HepG2 (cell line): ENCODE measurements at regions not wholly inside any gene's neighbourhood (a gene's known extent, or its start where the extent isn't known, plus 50 kb on each side); places are given as distances from the start of the nearest gene placed in this dataset.

Source experiments
- ATAC-seq: fragments of 200-7000 bp; cut with Tn5 transposase; 3 replicates; pipeline ENCODE4 v1.9.1; 2020; ENCODE audit warnings: mild to moderate bottlenecking, moderate library complexity
- BruUV-seq: library from RNA; stranded (reverse); fragments of 400-500 nt; replicated peaks from 2 replicates; lab custom pipeline; 2021; lab: Mats Ljungman, UMichigan
- CTCF ChIA-PET: fragments of 300-600 bp; formaldehyde crosslinking; extraction: SDS; loops from one replicate; lab custom pipeline; 2021; ENCODE audit warnings: low total read pairs, inconsistent platforms, low intra/inter-chr PET ratio; lab: Yijun Ruan, JAX
- POLR2A ChIA-PET: fragments of 350-600 bp; sonication (Branson Sonifier 250); formaldehyde crosslinking; loops from one replicate; lab custom pipeline; 2020; ENCODE audit warnings: antibody characterized with exemption, inconsistent platforms; lab: Yijun Ruan, JAX
- DNase-seq: peaks from one replicate; pipeline ENCODE4 v3.0.0-alpha.2; 2015; ENCODE audit warnings: low spot score
- FAIRE-seq: peaks from 3 replicates; lab custom pipeline; 2011; peaks lifted over from hg19 to GRCh38; lab: Jason Lieb, UNC
- H2AFZ ChIP-seq: one replicate; pipeline ENCODE4 v1.6.1; 2011; ENCODE audit warnings: low read length, inconsistent platforms
- H3K27ac ChIP-seq: fragments of 300-600 bp; 3 replicates; pipeline ENCODE4 v1.8.0; 2011; ENCODE audit warnings: mixed run types, mild to moderate bottlenecking, mixed read lengths, low read length, inconsistent platforms; ENCODE audit not compliant: insufficient read depth; ENCODE audit errors: extremely low read length
- H3K27me3 ChIP-seq, 2 experiments: fragments of 200-600 bp in 1 of 2; 2 replicates in 1 of 2; 3 replicates in 1 of 2; pipeline versions ENCODE4 v1.6.0 to v1.8.0; 2011; ENCODE audit warnings: low read length in 2 of 2, mild to moderate bottlenecking in 2 of 2, moderate library complexity in 2 of 2, inconsistent platforms in 1 of 2; ENCODE audit not compliant: insufficient read depth in 2 of 2, control insufficient read depth in 1 of 2
- H3K36me3 ChIP-seq, 2 experiments: fragments of 200-600 bp in 1 of 2; replicated peaks in 1 of 2; 2 replicates in 1 of 2; 3 replicates in 1 of 2; pipeline versions ENCODE4 v1.5.1 to v1.8.0; 2011; ENCODE audit warnings: low read length in 2 of 2, inconsistent platforms in 1 of 2; ENCODE audit not compliant: insufficient read depth in 2 of 2, control insufficient read depth in 1 of 2
- H3K4me1 ChIP-seq: 2 replicates; pipeline ENCODE4 v1.5.1; 2012; ENCODE audit warnings: low read length, inconsistent platforms; ENCODE audit not compliant: insufficient read depth
- H3K4me2 ChIP-seq: 2 replicates; pipeline ENCODE4 v1.6.0; 2011; ENCODE audit warnings: low read depth, low read length, inconsistent platforms
- H3K4me3 ChIP-seq, 3 experiments: fragments of 200-600 bp in 1 of 3; sonication (generic), shearing (Covaris generic) in 1 of 3; replicated peaks in 1 of 3; 2 replicates each; pipeline ENCODE4 v1.5.1; 2011 to 2016; ENCODE audit warnings: low read length in 3 of 3, inconsistent platforms in 2 of 3, low read depth in 2 of 3, mild to moderate bottlenecking in 2 of 3, control low read depth in 1 of 3, mixed read lengths in 1 of 3; ENCODE audit not compliant: insufficient read depth in 1 of 3
- H3K79me2 ChIP-seq: one replicate; pipeline ENCODE4 v1.6.1; 2011; ENCODE audit warnings: low read length, inconsistent platforms; ENCODE audit not compliant: insufficient read depth
- H3K9ac ChIP-seq: 2 replicates; pipeline ENCODE4 v1.6.0; 2011; ENCODE audit warnings: mild to moderate bottlenecking, low read depth, low read length, inconsistent platforms; ENCODE audit not compliant: insufficient read depth
- H3K9me3 ChIP-seq: 2 replicates; pipeline ENCODE4 v1.5.1; 2012; ENCODE audit warnings: mild to moderate bottlenecking, low read length
- H4K20me1 ChIP-seq: 2 replicates; pipeline ENCODE4 v1.6.0; 2011; ENCODE audit warnings: inconsistent platforms, mild to moderate bottlenecking, low read length, moderate library complexity; ENCODE audit not compliant: insufficient read depth
- ATF3 ChIP-seq: sonication (generic); formaldehyde crosslinking; IDR thresholded peaks from 2 replicates; pipeline ENCODE4 v1.4.0; 2020; ENCODE audit warnings: missing genetic modification reagents
- BRD4 ChIP-seq: sonication (generic); formaldehyde crosslinking; IDR thresholded peaks from 2 replicates; pipeline ENCODE4 v1.4.0; 2020; ENCODE audit warnings: missing genetic modification reagents
- MIER2 ChIP-seq: IDR thresholded peaks from 2 replicates; pipeline ENCODE4 v1.6.1; 2016; ENCODE audit warnings: missing biosample characterization, missing genetic modification reagents
- NFIC ChIP-seq: IDR thresholded peaks from 2 replicates; pipeline ENCODE4 v1.6.1; 2012; ENCODE audit warnings: mild to moderate bottlenecking, low read length, inconsistent platforms
- NR3C1 ChIP-seq: sonication (generic); formaldehyde crosslinking; IDR thresholded peaks from 2 replicates; pipeline ENCODE4 v1.4.0; 2020; ENCODE audit warnings: missing genetic modification reagents
- PAWR ChIP-seq: sonication (generic); formaldehyde crosslinking; IDR thresholded peaks from 2 replicates; pipeline ENCODE4 v1.4.0; 2020; ENCODE audit warnings: missing genetic modification reagents, mild to moderate bottlenecking, borderline replicate concordance
- SATB2 ChIP-seq: sonication (generic); formaldehyde crosslinking; IDR thresholded peaks from 2 replicates; pipeline ENCODE4 v1.5.0; 2020; ENCODE audit warnings: missing genetic modification reagents
- ZFP91 ChIP-seq: sonication (generic); formaldehyde crosslinking; IDR thresholded peaks from 2 replicates; pipeline ENCODE4 v1.9.0; 2022; ENCODE audit warnings: missing genetic modification reagents, mild to moderate bottlenecking, borderline replicate concordance
- ZNF276 ChIP-seq: sonication (generic); formaldehyde crosslinking; IDR thresholded peaks from 2 replicates; pipeline ENCODE4 v1.4.0; 2020; ENCODE audit warnings: mild to moderate bottlenecking, low read depth, missing genetic modification reagents
- ZNF383 ChIP-seq: sonication (generic); formaldehyde crosslinking; IDR thresholded peaks from 2 replicates; pipeline ENCODE4 v1.4.0; 2020; ENCODE audit warnings: missing genetic modification reagents, mild to moderate bottlenecking, borderline replicate concordance
- ZNF431 ChIP-seq: sonication (generic); formaldehyde crosslinking; IDR thresholded peaks from 2 replicates; pipeline ENCODE4 v1.9.0; 2022; ENCODE audit warnings: missing genetic modification reagents, low read depth, mild to moderate bottlenecking, borderline replicate concordance
- WGBS: methylation state at CpG from one replicate; pipeline ENCODE4 v1.1.6; 2017; ENCODE audit warnings: low lambda C conversion rate; 5-methylcytosine and 5-hydroxymethylcytosine counted together
- in situ Hi-C: cut with HindIII; loops from 2 replicates; pipeline ENCODE4 v1.10.0; 2017; ENCODE audit warnings: low pct_unique_long_range_greater_than_20kb; ENCODE audit not compliant: extremely low pct_ligation_motif_present
- intact Hi-C: fragments of 100-400 bp; cut with micrococcal nuclease; formaldehyde crosslinking; loops from one replicate; pipeline ENCODE4 v1.10.0; 2022; ENCODE audit not compliant: unreplicated experiment

- TF ChIP-seq ZNF276 (CRISPR knock-in tag) (no peak), ZFP91 (CRISPR knock-in tag) (no peak), SATB2 (CRISPR knock-in tag) (no peak), BRD4 (CRISPR knock-in tag) (no peak), ZNF383 (CRISPR knock-in tag) (no peak), ATF3 (CRISPR knock-in tag) (no peak), ZNF431 (CRISPR knock-in tag) (no peak)
Measured at GRCh38 chr4:162682651-162683050, 484.0 kb downstream of the NAF1 start (continued).

GRCh38 chr4:162681212-162681611 is 485.5 kb downstream of the NAF1 start:
- peaks cover 26% of the 10 kb centered on the region for H3K4me1 ChIP-seq
- H3K9me3 ChIP-seq: peaks cover 24% of the 10 kb centered on the region; the same call in 1 of the 2 replicates
- no peak overlapping the region for H3K4me2 ChIP-seq
- no peak overlapping the region for H3K9ac ChIP-seq
- no peak for TF ChIP-seq MIER2 (CRISPR knock-in tag)
- TF ChIP-seq PAWR (CRISPR knock-in tag): no peak
- no peak for TF ChIP-seq NR3C1 (CRISPR knock-in tag)
- no peak for TF ChIP-seq NFIC
- TF ChIP-seq, all 625 proteins: peak for 0
- H3K27ac ChIP-seq: no peak overlapping the region
- H3K79me2 ChIP-seq: no peaks in the 10 kb centered on the region
- H3K4me3 ChIP-seq: no peak overlapping the region
- FAIRE-seq (no peak), DNase-seq (no peak), ATAC-seq (no peak)
- H3K27me3 ChIP-seq: no peaks in the 10 kb centered on the region
- in situ Hi-C loops: no loop called here
- ChIA-PET CTCF (no interaction called here), POLR2A (no interaction called here)
- intact Hi-C loops: no loop called here
- no peaks in the 10 kb centered on the region for H3K36me3 ChIP-seq
- no peak overlapping the region for H2AFZ ChIP-seq
- H4K20me1 ChIP-seq: no peaks in the 10 kb centered on the region
- BruUV-seq: no TSS peak
- 0% methylated on average over 2 of the region's 2 CpGs for WGBS
